Keratinocyte (primary cell): ENCODE measurements at regions not wholly inside any gene's neighbourhood (a gene's known extent, or its start where the extent isn't known, plus 50 kb on each side); places are given as distances from the start of the nearest gene placed in this dataset.
A peak's percentile ranks its signal among the peaks of the same experiment; 100 is the strongest.

ENCODE experiments used
- DNase-seq: peaks from one replicate; pipeline ENCODE4 v3.0.0-alpha.2; 2011; ENCODE audit warnings: low read depth, missing footprints, low spot score
- FAIRE-seq: peaks from 2 replicates; lab custom pipeline; 2011; peaks lifted over from hg19 to GRCh38; lab: Jason Lieb, UNC
- H2AFZ ChIP-seq: 2 replicates; pipeline ENCODE4 v1.6.0; 2012; ENCODE audit warnings: low read length, control low read depth, inconsistent platforms; ENCODE audit not compliant: control insufficient read depth
- H3K27ac ChIP-seq: 2 replicates; pipeline ENCODE4 v1.5.1; 2011; ENCODE audit warnings: low read length; ENCODE audit not compliant: control insufficient read depth, insufficient read depth
- H3K27me3 ChIP-seq: 3 replicates; pipeline ENCODE4 v1.6.0; 2011; ENCODE audit warnings: low read length; ENCODE audit not compliant: control insufficient read depth, insufficient read depth; ENCODE audit errors: extremely low read depth
- H3K36me3 ChIP-seq, 2 experiments: 2 replicates in 1 of 2; 3 replicates in 1 of 2; pipeline ENCODE4 v1.5.1; 2011; ENCODE audit warnings: low read length in 2 of 2, mild to moderate bottlenecking in 1 of 2; ENCODE audit not compliant: control insufficient read depth in 2 of 2, insufficient read depth in 2 of 2; ENCODE audit errors: extremely low read depth in 1 of 2
- H3K4me1 ChIP-seq: 3 replicates; pipeline ENCODE4 v1.5.1; 2011; ENCODE audit warnings: low read length; ENCODE audit not compliant: control insufficient read depth, insufficient read depth; ENCODE audit errors: extremely low read depth
- H3K4me2 ChIP-seq: 3 replicates; pipeline ENCODE4 v1.6.0; 2011; ENCODE audit warnings: low read depth, low read length; ENCODE audit not compliant: control insufficient read depth, insufficient read depth; ENCODE audit errors: extremely low read depth
- H3K4me3 ChIP-seq, 3 experiments: fragments of 200-600 bp in 1 of 3; sonication (generic) in 1 of 3; 2 replicates in 2 of 3; 3 replicates in 1 of 3; pipeline ENCODE4 v1.5.1; 2011 to 2016; ENCODE audit warnings: low read length in 3 of 3, mild to moderate bottlenecking in 3 of 3, control low read depth in 2 of 3, inconsistent platforms in 1 of 3, low read depth in 1 of 3, mixed read lengths in 1 of 3, mixed run types in 1 of 3, moderate library complexity in 1 of 3; ENCODE audit not compliant: control insufficient read depth in 2 of 3, insufficient read depth in 2 of 3; ENCODE audit errors: extremely low read depth in 1 of 3
- H3K79me2 ChIP-seq: 2 replicates; pipeline ENCODE4 v1.6.0; 2012; ENCODE audit warnings: low read length; ENCODE audit not compliant: control insufficient read depth, insufficient read depth
- H3K9ac ChIP-seq: 3 replicates; pipeline ENCODE4 v1.6.0; 2011; ENCODE audit warnings: low read length; ENCODE audit not compliant: control insufficient read depth, insufficient read depth; ENCODE audit errors: extremely low read depth
- H3K9me1 ChIP-seq: 3 replicates; pipeline ENCODE4 v1.6.0; 2011; ENCODE audit warnings: low read length; ENCODE audit not compliant: control insufficient read depth, insufficient read depth; ENCODE audit errors: extremely low read depth
- H3K9me3 ChIP-seq: 2 replicates; pipeline ENCODE4 v1.5.1; 2012; ENCODE audit warnings: low read depth, low read length; ENCODE audit not compliant: control insufficient read depth
- H4K20me1 ChIP-seq: 3 replicates; pipeline ENCODE4 v1.6.0; 2011; ENCODE audit warnings: low read length; ENCODE audit not compliant: control insufficient read depth, insufficient read depth; ENCODE audit errors: extremely low read depth
- CTCF ChIP-seq, 3 experiments: IDR thresholded peaks in 1 of 3; conservative IDR thresholded peaks in 1 of 3; optimal IDR thresholded peaks in 1 of 3; 2 replicates in 2 of 3; 3 replicates in 1 of 3; pipeline versions ENCODE3 to v1.5.1; 2011; ENCODE audit warnings: low read length in 3 of 3, mild to moderate bottlenecking in 3 of 3, moderate library complexity in 2 of 3, control low read depth in 1 of 3, inconsistent platforms in 1 of 3; ENCODE audit not compliant: insufficient read depth in 2 of 3; ENCODE audit errors: extremely low read depth in 1 of 3
- EZH2 ChIP-seq: IDR thresholded peaks from one replicate; pipeline ENCODE4 v1.6.1; 2012; ENCODE audit warnings: inconsistent platforms, mild to moderate bottlenecking, low read length, moderate library complexity
- dilution Hi-C: fragments of 300-500 bp; cut with MboI; formaldehyde crosslinking; loops from one replicate; pipeline ENCODE4 v1.7.0; 2020; ENCODE audit warnings: low sequenced_read_pairs; ENCODE audit not compliant: extremely low pct_ligation_motif_present

GRCh38 chr20:4546786-4547185 lies 139.5 kb upstream of the PRNP start:
- Histone ChIP-seq H3K27ac (no peak overlapping the region), H3K4me2 (peak overlapping the region; percentile 31), H3K27me3 (no peaks in the 10 kb centered on the region), H3K9ac (no peak overlapping the region), H3K4me3 (no peak overlapping the region), H3K4me1 (peaks cover 36% of the 10 kb centered on the region), H3K79me2 (no peaks in the 10 kb centered on the region), H3K9me1 (no peaks in the 10 kb centered on the region), H4K20me1 (no peaks in the 10 kb centered on the region), H3K36me3 (no peaks in the 10 kb centered on the region), H3K9me3 (peaks cover 4% of the 10 kb centered on the region), H2AFZ (no peak overlapping the region)
- peak; percentile 32 for FAIRE-seq
- dilution Hi-C loops = no loop called here
- TF ChIP-seq EZH2 (no peak), CTCF (optimal IDR thresholded peaks at IDR 0.05 in 1 of 3, IDR thresholded peaks at IDR 0.05 in 1 of 3, conservative IDR thresholded peaks at IDR 0.05 in 1 of 3; ENCODE audit: extremely low read depth in 1 of 3, insufficient read depth in 2 of 3, low read length in 3 of 3) (no peak)
- peak; percentile 53 for DNase-seq

GRCh38 chr20:4546342-4546741 lies 139.9 kb upstream of the PRNP start:
- H2AFZ ChIP-seq = no peak overlapping the region
- no peak overlapping the region for H3K9ac ChIP-seq
- H3K9me3 ChIP-seq = peaks cover 4% of the 10 kb centered on the region
- H3K4me1 ChIP-seq = peaks cover 35% of the 10 kb centered on the region
- dilution Hi-C loops = no loop called here
- TF ChIP-seq CTCF (optimal IDR thresholded peaks at IDR 0.05 in 1 of 3, IDR thresholded peaks at IDR 0.05 in 1 of 3, conservative IDR thresholded peaks at IDR 0.05 in 1 of 3; ENCODE audit: extremely low read depth in 1 of 3, insufficient read depth in 2 of 3, low read length in 3 of 3) (no peak), EZH2 (no peak)
- peak overlapping the region; percentile 31 for H3K4me2 ChIP-seq
- H3K79me2 ChIP-seq = no peaks in the 10 kb centered on the region
- FAIRE-seq = peak; percentile 32
- no peaks in the 10 kb centered on the region for H3K27me3 ChIP-seq
- H3K36me3 ChIP-seq = no peaks in the 10 kb centered on the region
- no peak overlapping the region for H3K27ac ChIP-seq
- no peaks in the 10 kb centered on the region for H3K9me1 ChIP-seq
- no peaks in the 10 kb centered on the region for H4K20me1 ChIP-seq
- DNase-seq = no peak
- H3K4me3 ChIP-seq = no peak overlapping the region
